B cell (primary cell): ENCODE measurements at regions not wholly inside any gene's neighbourhood (a gene's known extent, or its start where the extent isn't known, plus 50 kb on each side); places are given as distances from the start of the nearest gene placed in this dataset.

ENCODE experiments used
- EZH2 ChIP-seq: IDR thresholded peaks from 2 replicates; pipeline ENCODE4 v1.6.1; 2012; ENCODE audit warnings: borderline replicate concordance, low read depth, mild to moderate bottlenecking, moderate library complexity, low read length; ENCODE audit not compliant: insufficient read depth, poor library complexity, severe bottlenecking
- TF ChIP-seq, protein P1 (sequence below): fragments of 200-600 bp; IDR thresholded peaks from one replicate; pipeline ENCODE4 v1.8.0; 2022; ENCODE audit warnings: antibody characterized with exemption, mild to moderate bottlenecking

DNA sequence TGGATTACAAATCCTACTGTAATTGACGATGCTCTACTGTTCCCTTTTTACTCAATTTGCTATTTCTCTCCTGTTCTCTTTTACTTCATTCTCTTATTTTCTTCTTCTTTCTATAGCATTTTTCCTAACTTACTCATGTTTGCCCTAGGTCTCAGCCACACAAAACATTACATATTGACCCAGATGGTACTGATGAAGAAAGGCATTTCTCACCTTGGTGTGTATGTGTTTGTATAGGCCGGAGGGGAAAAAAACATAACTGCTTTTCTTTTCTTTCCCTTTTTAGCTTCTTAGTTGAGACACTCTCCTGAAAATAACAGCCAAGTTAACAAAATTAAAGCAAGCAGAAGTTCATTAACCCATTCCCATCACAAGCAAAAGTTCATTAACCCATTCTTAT, 1019.8 kb upstream of the CDH18 start:
- TF ChIP-seq, protein P1, sequence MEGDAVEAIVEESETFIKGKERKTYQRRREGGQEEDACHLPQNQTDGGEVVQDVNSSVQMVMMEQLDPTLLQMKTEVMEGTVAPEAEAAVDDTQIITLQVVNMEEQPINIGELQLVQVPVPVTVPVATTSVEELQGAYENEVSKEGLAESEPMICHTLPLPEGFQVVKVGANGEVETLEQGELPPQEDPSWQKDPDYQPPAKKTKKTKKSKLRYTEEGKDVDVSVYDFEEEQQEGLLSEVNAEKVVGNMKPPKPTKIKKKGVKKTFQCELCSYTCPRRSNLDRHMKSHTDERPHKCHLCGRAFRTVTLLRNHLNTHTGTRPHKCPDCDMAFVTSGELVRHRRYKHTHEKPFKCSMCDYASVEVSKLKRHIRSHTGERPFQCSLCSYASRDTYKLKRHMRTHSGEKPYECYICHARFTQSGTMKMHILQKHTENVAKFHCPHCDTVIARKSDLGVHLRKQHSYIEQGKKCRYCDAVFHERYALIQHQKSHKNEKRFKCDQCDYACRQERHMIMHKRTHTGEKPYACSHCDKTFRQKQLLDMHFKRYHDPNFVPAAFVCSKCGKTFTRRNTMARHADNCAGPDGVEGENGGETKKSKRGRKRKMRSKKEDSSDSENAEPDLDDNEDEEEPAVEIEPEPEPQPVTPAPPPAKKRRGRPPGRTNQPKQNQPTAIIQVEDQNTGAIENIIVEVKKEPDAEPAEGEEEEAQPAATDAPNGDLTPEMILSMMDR = no peak
- no peak for TF ChIP-seq EZH2
